Effector CD8-positive, alpha-beta T cell (primary cell): ENCODE measurements at regions not wholly inside any gene's neighbourhood (a gene's known extent, or its start where the extent isn't known, plus 50 kb on each side); places are given as distances from the start of the nearest gene placed in this dataset.

ENCODE experiments used
- DNase-seq: peaks from one replicate; lab custom pipeline; 2025; lab: John Stamatoyannopoulos, UW

- no peak for DNase-seq
Observed at GRCh38 chr4:106766519-106766918, 269.6 kb downstream of the DKK2 start.

GRCh38 chr4:106764774-106765173, 271.3 kb downstream of the DKK2 start:
- DNase-seq, result no peak

GRCh38 chr4:106762666-106763443, 273.3 kb downstream of the DKK2 start:
- no peak for DNase-seq

GRCh38 chr4:106753426-106753825, 282.7 kb downstream of the DKK2 start:
- DNase-seq, result no peak

- DNase-seq, result no peak
Observed at GRCh38 chr4:106746451-106746850, 289.7 kb downstream of the DKK2 start.

GRCh38 chr4:106738121-106738520, 298.0 kb downstream of the DKK2 start:
- DNase-seq, result no peak

GRCh38 chr4:106718548-106718947, 317.6 kb downstream of the DKK2 start:
- no peak for DNase-seq

GRCh38 chr4:106717091-106717490, 319.0 kb downstream of the DKK2 start:
- no peak for DNase-seq

GRCh38 chr4:106715825-106716224, 320.3 kb downstream of the DKK2 start:
- DNase-seq, result no peak

- no peak for DNase-seq
Observed at GRCh38 chr4:106708464-106708816, 327.7 kb downstream of the DKK2 start.

GRCh38 chr4:106707776-106708463, 328.2 kb downstream of the DKK2 start:
- no peak for DNase-seq

- DNase-seq, result no peak
Observed at GRCh38 chr4:106704253-106704870, 331.8 kb downstream of the DKK2 start.

GRCh38 chr4:106700321-106700720, 331.7 kb upstream of the GIMD1 start:
- DNase-seq, result no peak

- DNase-seq, result no peak
Observed at GRCh38 chr4:106698621-106699195, 330.1 kb upstream of the GIMD1 start.

- no peak for DNase-seq
Observed at GRCh38 chr4:106695501-106696262, 327.1 kb upstream of the GIMD1 start.

- DNase-seq, result no peak
Observed at GRCh38 chr4:106694232-106694631, 325.7 kb upstream of the GIMD1 start.

- no peak for DNase-seq
Observed at GRCh38 chr4:106691749-106692148, 323.2 kb upstream of the GIMD1 start.

- no peak for DNase-seq
Observed at GRCh38 chr4:106690487-106690886, 321.9 kb upstream of the GIMD1 start.

GRCh38 chr4:106687026-106687425, 318.4 kb upstream of the GIMD1 start:
- DNase-seq, result no peak

GRCh38 chr4:106681381-106681921, 312.9 kb upstream of the GIMD1 start:
- no peak for DNase-seq

- no peak for DNase-seq
Observed at GRCh38 chr4:106679063-106679462, 310.5 kb upstream of the GIMD1 start.

GRCh38 chr4:106677213-106677612, 308.6 kb upstream of the GIMD1 start:
- no peak for DNase-seq
